ENCODE measurements at regions not wholly inside any gene's neighbourhood (a gene's known extent, or its start where the extent isn't known, plus 50 kb on each side); places are given as distances from the start of the nearest gene placed in this dataset.

GRCh38 chr18:75358928-75359327 is 68.6 kb downstream of the SMIM21 start:
- TF ChIP-seq, protein P1, sequence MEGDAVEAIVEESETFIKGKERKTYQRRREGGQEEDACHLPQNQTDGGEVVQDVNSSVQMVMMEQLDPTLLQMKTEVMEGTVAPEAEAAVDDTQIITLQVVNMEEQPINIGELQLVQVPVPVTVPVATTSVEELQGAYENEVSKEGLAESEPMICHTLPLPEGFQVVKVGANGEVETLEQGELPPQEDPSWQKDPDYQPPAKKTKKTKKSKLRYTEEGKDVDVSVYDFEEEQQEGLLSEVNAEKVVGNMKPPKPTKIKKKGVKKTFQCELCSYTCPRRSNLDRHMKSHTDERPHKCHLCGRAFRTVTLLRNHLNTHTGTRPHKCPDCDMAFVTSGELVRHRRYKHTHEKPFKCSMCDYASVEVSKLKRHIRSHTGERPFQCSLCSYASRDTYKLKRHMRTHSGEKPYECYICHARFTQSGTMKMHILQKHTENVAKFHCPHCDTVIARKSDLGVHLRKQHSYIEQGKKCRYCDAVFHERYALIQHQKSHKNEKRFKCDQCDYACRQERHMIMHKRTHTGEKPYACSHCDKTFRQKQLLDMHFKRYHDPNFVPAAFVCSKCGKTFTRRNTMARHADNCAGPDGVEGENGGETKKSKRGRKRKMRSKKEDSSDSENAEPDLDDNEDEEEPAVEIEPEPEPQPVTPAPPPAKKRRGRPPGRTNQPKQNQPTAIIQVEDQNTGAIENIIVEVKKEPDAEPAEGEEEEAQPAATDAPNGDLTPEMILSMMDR (IDR thresholded peaks at IDR 0.05), result no peak
- no peak for TF ChIP-seq POLR2A (IDR thresholded peaks at IDR 0.05)
- no peak for TF ChIP-seq POLR2AphosphoS5 (IDR thresholded peaks at IDR 0.05)

Measured in breast epithelium (tissue), 3 donors.